ENCODE measurements at regions not wholly inside any gene's neighbourhood (a gene's known extent, or its start where the extent isn't known, plus 50 kb on each side); places are given as distances from the start of the nearest gene placed in this dataset.

GRCh38 chr22:22355096-22355834 is 110.7 kb downstream of the VPREB1 start:
- no peak overlapping the region for H3K27ac ChIP-seq (ENCODE audit: extremely low read length, insufficient read depth, low read length)
- no peak overlapping the region for H3K4me3 ChIP-seq (replicated peaks in 1 of 3; ENCODE audit: insufficient read depth in 1 of 3, low read depth in 2 of 3, low read length in 3 of 3)
- H3K9me3 ChIP-seq (ENCODE audit: low read length): no peaks in the 10 kb centered on the region
- ChIA-PET CTCF (ENCODE audit: low intra/inter-chr PET ratio, low total read pairs) (no interaction called here), POLR2A (no interaction called here)
- H3K27me3 ChIP-seq (ENCODE audit: control insufficient read depth in 1 of 2, insufficient read depth in 2 of 2, low read length in 2 of 2): peaks cover 2 to 11% of the 10 kb centered on the region in 2 experiments; a peak in 2 of 5 replicates
- H3K36me3 ChIP-seq (replicated peaks in 1 of 2; ENCODE audit: control insufficient read depth in 1 of 2, insufficient read depth in 2 of 2, low read length in 2 of 2): no peaks in the 10 kb centered on the region
- no peak overlapping the region for H3K4me2 ChIP-seq (ENCODE audit: low read depth, low read length)
- H2AFZ ChIP-seq (ENCODE audit: low read length): no peak overlapping the region
- FAIRE-seq (no peak), ATAC-seq (no peak), DNase-seq (ENCODE audit: low spot score) (no peak)
- no peak for TF ChIP-seq MED13 (CRISPR knock-in tag; IDR thresholded peaks at IDR 0.05)
- no peak for TF ChIP-seq ZNF354B (CRISPR knock-in tag; IDR thresholded peaks at IDR 0.05)
- no peak for TF ChIP-seq ZNF558 (CRISPR knock-in tag; IDR thresholded peaks at IDR 0.05; ENCODE audit: borderline replicate concordance)
- TF ChIP-seq, protein P1, sequence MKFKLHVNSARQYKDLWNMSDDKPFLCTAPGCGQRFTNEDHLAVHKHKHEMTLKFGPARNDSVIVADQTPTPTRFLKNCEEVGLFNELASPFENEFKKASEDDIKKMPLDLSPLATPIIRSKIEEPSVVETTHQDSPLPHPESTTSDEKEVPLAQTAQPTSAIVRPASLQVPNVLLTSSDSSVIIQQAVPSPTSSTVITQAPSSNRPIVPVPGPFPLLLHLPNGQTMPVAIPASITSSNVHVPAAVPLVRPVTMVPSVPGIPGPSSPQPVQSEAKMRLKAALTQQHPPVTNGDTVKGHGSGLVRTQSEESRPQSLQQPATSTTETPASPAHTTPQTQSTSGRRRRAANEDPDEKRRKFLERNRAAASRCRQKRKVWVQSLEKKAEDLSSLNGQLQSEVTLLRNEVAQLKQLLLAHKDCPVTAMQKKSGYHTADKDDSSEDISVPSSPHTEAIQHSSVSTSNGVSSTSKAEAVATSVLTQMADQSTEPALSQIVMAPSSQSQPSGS (CRISPR knock-in tag; IDR thresholded peaks at IDR 0.05): no peak
- no peak for TF ChIP-seq SMAD3 (CRISPR knock-in tag; IDR thresholded peaks at IDR 0.05)
- no peak for TF ChIP-seq NR2F2 (IDR thresholded peaks at IDR 0.05; ENCODE audit: borderline replicate concordance, low read depth)
- no peak for TF ChIP-seq ZNF629 (CRISPR knock-in tag; conservative IDR thresholded peaks at IDR 0.05)
- TF ChIP-seq PCBP2 (optimal IDR thresholded peaks at IDR 0.05; ENCODE audit: low read depth, low read length, poor library complexity, severe bottlenecking): no peak
- TF ChIP-seq PAX8 (CRISPR knock-in tag; IDR thresholded peaks at IDR 0.05; ENCODE audit: borderline replicate concordance): no peak
- TF ChIP-seq RXRA (CRISPR knock-in tag; IDR thresholded peaks at IDR 0.05): no peak
- TF ChIP-seq KAT7 (CRISPR knock-in tag; IDR thresholded peaks at IDR 0.05; ENCODE audit: borderline replicate concordance): no peak
- no TSS peak for BruUV-seq (replicated peaks)
- intact Hi-C loops (cut with micrococcal nuclease; ENCODE audit: unreplicated experiment) (loop anchor here (2.0 kb wide), 1 partner anchor 76 kb away; no protein-coding TSS in a partner anchor), in situ Hi-C loops (cut with HindIII; ENCODE audit: extremely low pct_ligation_motif_present, low pct_unique_long_range_greater_than_20kb) (no loop called here)
- 9% methylated on average over 9 of the region's 9 CpGs for WGBS (ENCODE audit: low lambda C conversion rate)
- no peaks in the 10 kb centered on the region for H3K79me2 ChIP-seq (ENCODE audit: insufficient read depth, low read length)
- H3K9ac ChIP-seq (ENCODE audit: insufficient read depth, low read depth, low read length): no peak overlapping the region
- no peaks in the 10 kb centered on the region for H4K20me1 ChIP-seq (ENCODE audit: insufficient read depth, low read length)
- no peaks in the 10 kb centered on the region for H3K4me1 ChIP-seq (ENCODE audit: insufficient read depth, low read length)

Measured in HepG2 (cell line).